HG02678 (cell line): ENCODE measurements at regions not wholly inside any gene's neighbourhood (a gene's known extent, or its start where the extent isn't known, plus 50 kb on each side); places are given as distances from the start of the nearest gene placed in this dataset.
"Not testable (repeated sequence)": the region's sequence is repeated elsewhere in the genome, so short reads cannot be mapped to it uniquely, and the experiment has no call there.

ENCODE experiments used
- ATAC-seq: cut with Tn5 transposase; IDR thresholded peaks from one replicate; pipeline ENCODE4 v1.9.1; 2021; ENCODE audit warnings: mild to moderate bottlenecking, moderate library complexity; ENCODE audit not compliant: unreplicated experiment

DNA sequence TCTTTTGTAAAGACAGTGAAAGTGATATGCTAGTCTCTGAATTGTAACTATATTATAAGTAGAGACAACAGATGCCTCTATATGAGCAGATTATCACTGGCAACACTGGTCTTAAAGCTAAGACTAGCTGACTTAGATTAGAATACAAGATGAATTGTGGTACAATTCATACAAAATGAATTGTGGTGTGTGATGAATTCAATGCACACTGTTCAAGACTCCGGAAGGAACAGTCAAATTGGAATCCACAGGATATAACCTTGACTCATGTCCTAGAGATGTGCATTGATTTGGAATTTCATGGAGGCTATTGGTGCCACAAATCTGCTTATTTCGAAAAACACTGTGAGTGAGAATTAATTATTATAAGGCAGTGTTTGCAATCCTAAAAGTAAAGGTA lies 701.8 kb downstream of the PCDH7 start:
- ATAC-seq: no peak

- no peak for ATAC-seq
Observed at GRCh38 chr4:31427691-31428090, 707.5 kb downstream of the PCDH7 start.

DNA sequence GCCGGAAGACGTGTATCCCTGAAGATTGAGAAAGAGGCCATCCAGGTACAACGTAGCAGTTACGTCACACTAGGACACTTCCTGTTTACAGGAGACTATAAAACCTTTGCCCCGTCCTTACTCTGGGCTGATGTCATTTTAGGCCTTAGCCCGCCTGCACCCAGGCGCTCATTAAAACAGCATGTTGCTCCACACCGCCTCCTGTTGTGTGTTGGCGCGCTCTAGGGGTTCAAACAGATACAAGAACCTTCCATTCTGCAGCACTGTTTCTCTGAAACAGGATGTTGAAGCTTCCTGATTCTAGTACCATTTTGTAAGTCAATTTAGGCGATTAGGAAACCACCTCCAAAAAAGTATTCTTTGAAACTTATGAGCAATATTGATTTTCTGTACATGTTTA lies 722.1 kb downstream of the PCDH7 start:
- ATAC-seq: no peak

DNA sequence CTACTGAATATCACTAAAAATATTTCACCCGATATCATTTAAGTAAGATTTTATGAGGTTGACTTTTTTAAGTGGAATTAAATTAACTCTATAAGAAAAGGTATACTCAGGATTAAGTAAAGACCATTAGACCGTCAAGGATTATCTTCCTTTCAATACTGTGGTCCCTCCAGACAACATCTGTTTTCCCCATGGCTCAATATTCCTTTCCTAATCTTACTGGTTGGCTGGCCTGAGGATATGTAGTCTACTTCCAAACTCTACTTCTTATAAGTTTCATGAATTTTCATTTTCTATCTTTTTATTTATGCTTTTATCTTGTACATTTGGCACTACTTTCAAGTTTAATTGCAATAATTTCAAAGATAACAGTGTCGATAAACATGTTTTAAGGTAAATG lies 725.4 kb downstream of the PCDH7 start:
- ATAC-seq: no peak

GRCh38 chr4:31455612-31456011 lies 735.4 kb downstream of the PCDH7 start:
- ATAC-seq: no peak

- no peak for ATAC-seq
Observed at GRCh38 chr4:31458813-31459212, 738.6 kb downstream of the PCDH7 start.

GRCh38 chr4:31461421-31461820 lies 741.3 kb downstream of the PCDH7 start:
- no peak for ATAC-seq

- no peak for ATAC-seq
Observed at GRCh38 chr4:31467781-31468180, 747.6 kb downstream of the PCDH7 start.

DNA sequence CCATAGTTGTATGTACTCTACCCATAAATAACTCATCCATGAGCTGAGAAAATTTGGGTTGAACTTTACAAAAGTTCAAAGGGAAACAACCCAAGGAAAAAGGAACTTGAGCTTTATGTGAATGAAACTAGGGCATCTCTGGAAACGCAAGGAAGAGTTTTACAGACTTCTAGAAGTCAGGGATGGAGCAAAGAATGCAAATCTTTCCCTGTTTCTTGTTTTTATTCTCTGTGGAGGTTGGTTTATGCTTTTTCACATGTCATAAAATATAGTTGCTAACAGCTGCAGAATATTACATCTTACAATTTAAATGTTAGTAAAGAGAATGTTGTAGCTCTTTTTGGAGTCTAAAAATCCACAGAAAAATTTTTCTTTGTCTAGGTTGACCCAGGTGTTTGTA lies 754.1 kb downstream of the PCDH7 start:
- no peak for ATAC-seq

- ATAC-seq: no peak
Observed at GRCh38 chr4:31482691-31483090, 762.5 kb downstream of the PCDH7 start.

DNA sequence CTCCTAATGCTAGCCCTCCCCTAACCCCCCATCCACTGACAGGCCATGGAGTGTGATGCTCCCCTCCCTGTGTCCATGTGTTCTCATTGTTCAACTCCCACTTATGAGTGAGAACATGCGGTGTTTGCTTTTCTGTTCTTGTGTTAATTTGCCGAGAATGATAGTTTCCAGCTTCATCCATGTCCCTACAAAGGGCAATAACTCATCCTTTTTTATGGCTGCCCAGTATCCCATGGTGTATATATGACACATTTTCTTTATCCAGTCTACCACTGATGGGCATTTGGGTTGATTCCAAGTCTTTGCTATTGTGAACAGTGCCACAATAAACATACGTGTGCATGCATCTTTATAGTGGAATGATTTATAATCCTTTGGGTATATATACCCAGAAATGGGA lies 779.0 kb downstream of the PCDH7 start:
- not testable (repeated sequence) for ATAC-seq

DNA sequence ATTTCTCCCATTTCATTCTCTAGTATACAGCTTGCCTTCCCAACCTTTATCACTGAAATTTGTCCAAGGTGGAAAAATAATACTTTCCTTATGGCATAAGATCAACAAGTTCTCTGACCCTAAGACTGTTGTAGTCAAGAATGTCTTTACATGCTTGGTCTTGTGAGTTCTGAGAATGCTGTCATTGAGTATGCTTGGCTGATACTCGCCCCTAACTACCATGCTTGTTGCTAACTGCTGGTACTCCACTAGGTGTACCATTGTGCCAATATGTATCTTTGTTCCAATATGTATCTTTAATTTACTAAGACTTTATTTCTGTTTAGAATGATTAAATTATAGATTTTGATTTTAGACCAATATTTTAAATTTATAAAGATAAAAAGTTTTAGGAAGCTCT lies 796.4 kb downstream of the PCDH7 start:
- no peak for ATAC-seq

DNA sequence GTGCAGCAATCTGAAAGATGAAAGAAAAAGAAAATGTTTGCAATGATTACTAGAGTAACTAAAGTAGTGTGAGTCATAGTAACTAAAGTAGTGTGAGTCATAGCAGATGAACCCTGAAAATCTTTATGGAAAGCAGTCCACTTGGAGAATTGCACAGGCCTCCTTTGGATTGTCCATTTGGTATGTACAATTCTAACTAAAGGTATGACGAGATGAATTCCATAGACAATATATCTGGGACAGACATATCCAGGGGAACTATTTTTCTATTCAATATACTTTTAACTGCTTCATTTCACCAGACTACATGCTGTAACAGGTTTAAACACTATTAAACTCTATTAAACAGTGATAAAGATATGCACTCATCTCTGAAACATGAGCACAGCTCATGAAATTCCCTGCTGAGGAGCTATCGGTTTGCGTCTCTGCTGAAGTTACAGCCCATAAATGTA lies 798.7 kb downstream of the PCDH7 start:
- no peak for ATAC-seq

GRCh38 chr4:31530555-31530954 lies 810.4 kb downstream of the PCDH7 start:
- ATAC-seq: no peak

- ATAC-seq: no peak
Observed at GRCh38 chr4:31538877-31539276, 818.7 kb downstream of the PCDH7 start.

- ATAC-seq: no peak
Observed at GRCh38 chr4:31539284-31540069, 819.3 kb downstream of the PCDH7 start.

DNA sequence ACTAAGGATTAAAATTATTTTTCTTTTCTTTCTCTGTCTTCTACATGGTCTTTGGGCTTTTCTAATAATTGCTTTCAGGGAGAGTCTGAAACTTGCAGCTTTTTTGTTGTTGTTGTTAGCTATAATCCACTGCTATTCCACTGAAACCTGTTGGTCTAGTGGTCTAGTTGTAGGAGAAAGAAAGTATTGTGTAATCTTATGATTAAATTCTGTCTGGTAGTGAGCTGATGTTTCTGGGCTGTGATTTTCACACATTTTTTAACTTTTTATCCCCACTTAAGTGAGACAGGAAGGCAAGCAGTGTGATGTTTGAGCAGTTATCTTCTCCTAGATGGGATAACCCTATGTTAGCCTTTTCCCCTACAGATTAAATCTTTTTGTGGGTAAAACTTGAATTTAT lies 825.2 kb downstream of the PCDH7 start:
- ATAC-seq: no peak

DNA sequence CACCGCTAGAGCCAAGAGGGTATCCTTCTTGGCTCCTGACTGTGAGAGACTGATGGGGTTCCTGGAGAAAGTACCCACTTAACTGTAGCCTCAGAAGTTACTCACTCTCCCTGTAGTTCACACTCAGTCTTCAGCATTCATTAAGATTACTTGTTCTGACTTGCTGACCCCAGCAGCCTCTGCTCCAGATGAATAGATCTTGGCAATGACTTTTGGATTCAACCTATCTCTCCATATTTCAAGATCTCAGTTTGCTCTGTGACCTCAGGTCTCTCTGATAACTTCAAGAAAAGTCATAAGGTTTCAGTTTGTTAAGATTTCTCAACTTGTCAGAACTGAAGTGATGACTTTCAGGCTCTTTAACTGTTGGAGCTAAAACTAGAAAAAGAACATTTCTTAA lies 825.6 kb downstream of the PCDH7 start:
- ATAC-seq: no peak

DNA sequence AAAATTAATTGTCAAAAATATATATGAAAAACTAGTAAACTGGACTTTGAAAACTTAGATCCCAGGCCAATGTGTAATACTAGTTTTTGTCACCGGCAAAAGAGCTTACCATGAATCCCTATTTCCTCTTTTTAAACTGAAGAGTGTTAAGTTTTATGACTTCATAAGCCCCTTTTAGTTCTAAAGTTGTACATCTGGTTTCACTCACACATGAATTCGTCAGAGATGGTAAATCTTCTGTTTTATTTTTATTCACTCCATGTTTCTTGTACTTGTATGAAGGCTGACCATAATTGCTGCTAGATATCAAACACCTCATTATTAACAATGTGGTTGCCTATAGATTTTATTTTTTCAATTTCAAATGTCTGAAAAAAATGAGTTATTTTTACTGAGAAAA lies 827.9 kb downstream of the PCDH7 start:
- ATAC-seq: no peak

DNA sequence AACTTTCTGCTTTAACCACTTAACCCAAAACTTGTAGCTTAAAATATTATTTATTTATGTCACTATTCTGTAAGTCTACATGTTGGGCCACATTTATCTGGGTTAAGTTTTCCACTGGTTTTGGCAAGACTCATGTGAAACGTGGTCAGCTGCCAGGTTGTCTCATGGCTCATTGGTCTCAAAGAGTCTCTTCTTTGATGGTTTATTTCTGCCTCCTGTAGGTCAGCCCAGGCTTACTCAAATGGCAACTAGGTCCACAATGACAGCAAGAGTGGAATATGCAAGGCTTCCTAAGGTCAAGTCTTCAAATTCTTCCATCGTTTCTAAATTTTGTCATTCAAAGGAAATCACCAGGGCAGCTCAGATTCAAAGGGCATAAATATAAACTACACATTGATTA lies 828.7 kb downstream of the PCDH7 start:
- ATAC-seq: no peak

DNA sequence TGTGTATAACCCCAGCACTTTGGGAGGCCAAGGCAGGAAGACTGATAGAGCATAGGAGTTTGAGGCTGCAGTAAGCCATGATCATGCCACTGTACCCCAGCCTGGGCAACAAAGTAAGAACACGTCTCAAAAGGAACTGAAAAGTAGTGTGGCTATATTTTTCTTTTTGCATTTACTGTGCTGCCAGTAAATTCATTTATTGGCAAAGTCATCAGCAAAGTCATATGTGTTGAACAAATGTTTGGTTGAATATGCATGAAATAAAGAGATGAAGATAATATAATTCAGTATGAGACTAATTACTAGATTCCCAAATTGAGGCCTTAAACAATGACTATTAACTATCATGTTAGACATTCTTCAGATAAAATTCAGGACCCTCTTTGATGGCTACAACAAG lies 829.1 kb downstream of the PCDH7 start:
- ATAC-seq: no peak

GRCh38 chr4:31557437-31557836 lies 837.3 kb downstream of the PCDH7 start:
- ATAC-seq: no peak

- no peak for ATAC-seq
Observed at GRCh38 chr4:31573554-31573953, 853.4 kb downstream of the PCDH7 start.
